ENCODE measurements at regions not wholly inside any gene's neighbourhood (a gene's known extent, or its start where the extent isn't known, plus 50 kb on each side); places are given as distances from the start of the nearest gene placed in this dataset.
"Not testable (repeated sequence)": the region's sequence is repeated elsewhere in the genome, so short reads cannot be mapped to it uniquely, and the experiment has no call there.

GRCh38 chr11:101262258-101262657 is 132.6 kb upstream of the PGR start:
- intact Hi-C loops (cut with DNase I; ENCODE audit: low total_unique reads): no loop called here
- H3K4me1 ChIP-seq: peaks cover 0 to 4% (median 0%) of the 10 kb centered on the region in 4 donors
- no peaks in the 10 kb centered on the region for H3K36me3 ChIP-seq
- TF ChIP-seq EP300 (IDR thresholded peaks at IDR 0.05) (no peak), CTCF (IDR thresholded peaks at IDR 0.05) (no peak), POLR2AphosphoS5 (IDR thresholded peaks at IDR 0.05) (no peak), POLR2A (IDR thresholded peaks at IDR 0.05) (no peak)
- no peak overlapping the region for H3K27ac ChIP-seq
- no peak overlapping the region for H3K4me3 ChIP-seq
- no peaks in the 10 kb centered on the region for H3K27me3 ChIP-seq
- WGBS, 5 donors: 71 to 93% (median 86%) methylated on average over 1 of the region's 1 CpG
- no peak for DNase-seq
- H3K9me3 ChIP-seq: no peaks in the 10 kb centered on the region

GRCh38 chr11:101255036-101255435 is 125.4 kb upstream of the PGR start:
- DNase-seq: no peak
- H3K27ac ChIP-seq: no peak overlapping the region
- no peaks in the 10 kb centered on the region for H3K36me3 ChIP-seq
- H3K4me1 ChIP-seq: no peaks in the 10 kb centered on the region
- no peaks in the 10 kb centered on the region for H3K9me3 ChIP-seq
- H3K4me3 ChIP-seq: no peak overlapping the region
- no peaks in the 10 kb centered on the region for H3K27me3 ChIP-seq
- intact Hi-C loops (cut with DNase I; ENCODE audit: low total_unique reads): no loop called here
- no peak for TF ChIP-seq POLR2A (IDR thresholded peaks at IDR 0.05)
- TF ChIP-seq EP300 (IDR thresholded peaks at IDR 0.05): no peak
- no peak for TF ChIP-seq POLR2AphosphoS5 (IDR thresholded peaks at IDR 0.05)
- no peak for TF ChIP-seq CTCF (IDR thresholded peaks at IDR 0.05)
- 42 to 63% (median 51%) methylated on average over 2 of the region's 2 CpGs for WGBS, 5 donors

GRCh38 chr11:101254037-101254436 is 124.4 kb upstream of the PGR start:
- 54 to 79% (median 72%) methylated on average over 1 of the region's 1 CpG for WGBS, 5 donors
- no peak overlapping the region for H3K27ac ChIP-seq
- TF ChIP-seq EP300 (IDR thresholded peaks at IDR 0.05) (no peak), CTCF (IDR thresholded peaks at IDR 0.05) (no peak), POLR2AphosphoS5 (IDR thresholded peaks at IDR 0.05) (no peak), POLR2A (IDR thresholded peaks at IDR 0.05) (no peak)
- no peaks in the 10 kb centered on the region for H3K9me3 ChIP-seq
- intact Hi-C loops (cut with DNase I; ENCODE audit: low total_unique reads): no loop called here
- H3K36me3 ChIP-seq: no peaks in the 10 kb centered on the region
- no peak overlapping the region for H3K4me3 ChIP-seq
- no peak for DNase-seq
- no peaks in the 10 kb centered on the region for H3K27me3 ChIP-seq
- H3K4me1 ChIP-seq: no peaks in the 10 kb centered on the region

GRCh38 chr11:101245635-101246034 is 116.0 kb upstream of the PGR start:
- H3K4me1 ChIP-seq; H3K4me3 ChIP-seq; H3K36me3 ChIP-seq; H3K27ac ChIP-seq; DNase-seq; H3K27me3 ChIP-seq; intact Hi-C loops (cut with DNase I; ENCODE audit: low total_unique reads): not testable (repeated sequence)
- WGBS, 5 donors: 81 to 94% (median 92%) methylated on average over 1 of the region's 1 CpG
- H3K9me3 ChIP-seq: peaks cover 0 to 10% (median 4%) of the 10 kb centered on the region in 4 donors

GRCh38 chr11:101245081-101245480 is 115.5 kb upstream of the PGR start:
- H3K27ac ChIP-seq; H3K4me1 ChIP-seq; H3K4me3 ChIP-seq; H3K36me3 ChIP-seq; intact Hi-C loops (cut with DNase I; ENCODE audit: low total_unique reads); H3K27me3 ChIP-seq; DNase-seq: not testable (repeated sequence)
- 84 to 89% (median 87%) methylated on average over 8 of the region's 8 CpGs for WGBS, 5 donors
- H3K9me3 ChIP-seq: peaks cover 0 to 10% (median 4%) of the 10 kb centered on the region in 4 donors

Data from stomach (tissue), 8 donors.